ENCODE measurements at regions not wholly inside any gene's neighbourhood (a gene's known extent, or its start where the extent isn't known, plus 50 kb on each side); places are given as distances from the start of the nearest gene placed in this dataset.
A peak's percentile ranks its signal among the peaks of the same experiment; 100 is the strongest.

DNA sequence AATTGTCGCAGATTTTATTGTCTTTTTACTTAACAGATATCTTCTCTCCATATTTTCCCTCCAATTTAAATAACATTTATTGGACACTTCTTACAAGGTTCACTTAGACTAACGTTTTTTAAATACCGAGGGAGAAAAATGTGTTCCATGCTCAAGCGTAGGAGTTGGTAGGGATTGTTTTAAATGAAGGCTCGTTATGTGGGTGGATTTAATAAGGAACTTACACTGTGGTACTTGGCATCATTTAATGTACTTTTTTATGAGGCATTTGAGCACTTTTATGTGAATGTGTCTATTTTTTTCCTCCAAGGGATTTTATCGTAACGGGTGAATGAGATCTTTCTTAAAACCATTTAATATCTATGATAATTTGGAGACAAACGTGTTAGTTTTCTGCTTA lies 125.0 kb upstream of the MTHFD1L start:
- no peak for TF ChIP-seq CTCF (conservative IDR thresholded peaks at IDR 0.05; ENCODE audit: control insufficient read depth, insufficient read depth, low read depth, low read length)
- DNase-seq (ENCODE audit: low read depth): no peak
- no peak overlapping the region for H3K4me3 ChIP-seq (ENCODE audit: control insufficient read depth, low read depth, low read length)

GRCh38 chr6:150741633-150742200 lies 123.8 kb upstream of the MTHFD1L start:
- no peak overlapping the region for H3K4me3 ChIP-seq (ENCODE audit: control insufficient read depth, low read depth, low read length)
- TF ChIP-seq CTCF (conservative IDR thresholded peaks at IDR 0.05; ENCODE audit: control insufficient read depth, insufficient read depth, low read depth, low read length): peak; percentile 26
- DNase-seq (ENCODE audit: low read depth): no peak

DNA sequence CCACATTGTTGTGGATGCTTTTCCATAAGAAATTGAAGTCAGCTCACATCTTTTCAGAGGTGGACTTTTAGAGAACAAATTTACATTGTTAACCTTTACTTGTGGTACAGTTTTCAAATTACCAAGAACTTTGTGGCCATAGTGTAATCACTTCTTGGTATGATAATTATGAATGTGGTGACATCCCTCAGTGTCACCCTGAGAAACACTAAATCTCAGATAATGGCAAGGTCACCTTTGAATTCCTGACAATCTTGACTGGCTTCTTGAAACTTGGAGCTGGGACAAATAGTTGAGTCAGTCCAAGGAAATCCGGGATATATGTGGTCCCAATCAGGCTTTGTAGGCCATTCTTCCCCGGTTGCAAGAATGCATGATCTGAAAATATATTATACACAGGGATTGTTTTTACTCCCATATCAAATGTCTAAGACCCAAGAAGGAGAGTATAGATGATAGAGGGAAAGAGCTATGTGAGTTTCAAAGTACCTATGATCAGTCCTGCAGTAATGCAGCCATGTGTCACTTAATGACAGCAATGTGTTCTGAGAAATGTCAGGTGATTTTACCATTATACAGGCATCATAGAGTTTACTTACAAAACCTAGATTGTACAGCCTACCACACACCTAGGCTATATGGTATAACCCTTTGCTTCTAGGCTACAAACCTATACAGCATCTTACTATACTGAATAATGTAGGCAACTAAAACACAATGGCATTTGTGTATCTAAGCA lies 120.8 kb upstream of the MTHFD1L start:
- DNase-seq (ENCODE audit: low read depth): no peak
- TF ChIP-seq CTCF (conservative IDR thresholded peaks at IDR 0.05; ENCODE audit: control insufficient read depth, insufficient read depth, low read depth, low read length): no peak
- no peak overlapping the region for H3K4me3 ChIP-seq (ENCODE audit: control insufficient read depth, low read depth, low read length)

DNA sequence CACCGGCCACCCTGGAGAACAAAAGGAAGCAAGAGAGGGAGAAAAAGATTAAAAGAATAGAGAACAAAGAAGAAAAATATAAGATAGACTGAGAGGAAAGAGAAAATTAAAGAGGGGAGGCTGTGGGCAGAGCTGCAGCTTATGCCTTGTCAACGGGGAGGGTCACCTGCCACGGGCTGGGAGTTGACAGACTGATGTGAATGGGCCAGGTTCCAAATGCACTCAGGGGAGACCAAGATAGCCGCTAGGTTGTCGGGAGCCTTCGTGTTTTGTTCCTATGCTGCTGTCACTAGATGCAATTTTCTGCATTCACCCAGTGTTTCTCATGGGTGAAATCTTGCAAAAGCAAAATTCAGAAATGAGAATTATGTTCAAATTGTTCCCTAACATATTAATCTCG lies 119.6 kb upstream of the MTHFD1L start:
- TF ChIP-seq CTCF (conservative IDR thresholded peaks at IDR 0.05; ENCODE audit: control insufficient read depth, insufficient read depth, low read depth, low read length): no peak
- DNase-seq (ENCODE audit: low read depth): no peak
- H3K4me3 ChIP-seq (ENCODE audit: control insufficient read depth, low read depth, low read length): no peak overlapping the region

- TF ChIP-seq CTCF (conservative IDR thresholded peaks at IDR 0.05; ENCODE audit: control insufficient read depth, insufficient read depth, low read depth, low read length): no peak
- DNase-seq (ENCODE audit: low read depth): no peak
- no peak overlapping the region for H3K4me3 ChIP-seq (ENCODE audit: control insufficient read depth, low read depth, low read length)
Measured at GRCh38 chr6:150747155-150747554, 118.3 kb upstream of the MTHFD1L start.

- no peak overlapping the region for H3K4me3 ChIP-seq (ENCODE audit: control insufficient read depth, low read depth, low read length)
- TF ChIP-seq CTCF (conservative IDR thresholded peaks at IDR 0.05; ENCODE audit: control insufficient read depth, insufficient read depth, low read depth, low read length): no peak
- DNase-seq (ENCODE audit: low read depth): no peak
Measured at GRCh38 chr6:150749091-150749670, 116.3 kb upstream of the MTHFD1L start.

All from fibroblast of mammary gland (primary cell).